ENCODE measurements at regions not wholly inside any gene's neighbourhood (a gene's known extent, or its start where the extent isn't known, plus 50 kb on each side); places are given as distances from the start of the nearest gene placed in this dataset.

DNA sequence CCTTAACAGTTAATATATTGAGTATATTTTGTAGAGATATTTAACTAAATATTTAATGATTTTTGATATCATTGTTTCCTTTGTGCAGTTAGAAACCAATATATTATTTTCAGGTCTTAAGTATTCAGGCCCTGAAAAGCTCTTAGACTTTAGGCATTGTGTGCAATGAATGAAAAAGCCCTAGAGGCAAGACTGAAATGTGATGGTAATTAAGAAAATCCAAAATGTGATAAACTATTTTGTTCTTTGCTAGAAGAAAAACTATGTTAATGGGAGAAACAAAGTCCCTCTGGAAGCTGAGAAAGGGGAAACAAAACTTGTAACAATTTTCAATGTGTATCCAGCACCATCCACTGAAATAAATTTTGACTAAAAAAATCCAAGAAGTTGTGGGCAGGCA, 54.6 kb upstream of the SSR3 start:
- no peak for TF ChIP-seq CTCF (IDR thresholded peaks at IDR 0.05)
- Histone ChIP-seq H3K36me3 (no peaks in the 10 kb centered on the region), H3K4me3 (no peak overlapping the region), H3K9me3 (no peaks in the 10 kb centered on the region), H3K27ac (no peak overlapping the region), H3K4me1 (ENCODE audit: control insufficient read depth in 1 of 2, low read depth in 2 of 2) (peaks cover 4 to 17% of the 10 kb centered on the region in 2 donors), H3K27me3 (replicated peaks; ENCODE audit: insufficient read depth) (no peaks in the 10 kb centered on the region)
- DNase-seq (ENCODE audit: low spot score) (no peak), ATAC-seq (ENCODE audit: insufficient number of reproducible peaks, low FRiP score, low read depth) (no peak)

DNA sequence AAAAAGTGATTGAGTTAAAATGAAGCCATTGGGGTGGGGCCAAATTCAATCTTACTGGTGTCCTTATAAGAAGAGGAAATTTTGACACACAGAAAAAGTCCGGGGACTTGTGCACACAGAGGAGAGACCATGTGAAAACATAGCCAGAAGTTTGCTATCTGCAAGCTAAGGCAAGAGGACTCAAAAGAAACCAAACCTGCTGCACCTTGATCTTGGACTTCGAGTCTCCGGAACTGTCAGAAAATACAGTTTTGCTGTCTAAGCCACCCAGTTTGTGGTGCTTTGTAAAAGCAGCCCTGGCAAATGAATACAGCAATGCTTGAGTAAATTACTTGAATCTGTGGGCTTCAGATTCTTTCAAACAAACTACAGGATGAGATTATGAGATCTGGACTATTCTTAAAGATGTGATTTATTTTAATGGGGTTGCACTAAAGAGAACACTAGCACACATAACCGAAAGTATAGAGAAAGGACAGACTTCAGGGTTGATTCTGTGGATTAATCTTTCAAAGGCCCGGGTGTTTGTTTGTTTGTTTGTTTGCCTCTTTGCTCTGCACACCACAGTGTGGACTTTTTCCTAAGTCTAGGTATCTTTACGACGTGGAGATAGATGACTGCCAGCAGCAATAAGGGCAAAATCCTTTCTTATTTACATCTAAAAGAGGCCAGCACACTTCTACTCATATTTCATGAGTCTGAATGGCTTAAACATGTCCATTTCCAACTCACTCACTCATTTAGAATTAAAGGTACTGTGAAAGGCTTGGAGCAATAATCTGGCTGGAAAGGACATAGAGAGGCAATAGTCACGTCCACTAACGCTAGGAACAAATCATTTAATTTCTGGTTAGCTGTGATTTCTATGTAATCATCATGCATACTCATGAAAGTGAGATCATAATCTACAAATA, 53.9 kb upstream of the SSR3 start:
- Histone ChIP-seq H3K27ac (no peak overlapping the region), H3K4me3 (no peak overlapping the region), H3K9me3 (no peaks in the 10 kb centered on the region), H3K27me3 (replicated peaks; ENCODE audit: insufficient read depth) (no peaks in the 10 kb centered on the region), H3K36me3 (no peaks in the 10 kb centered on the region), H3K4me1 (ENCODE audit: control insufficient read depth in 1 of 2, low read depth in 2 of 2) (peaks cover 4 to 20% of the 10 kb centered on the region in 2 donors)
- no peak for DNase-seq (ENCODE audit: low spot score)
- ATAC-seq (ENCODE audit: insufficient number of reproducible peaks, low FRiP score, low read depth): no peak
- no peak for TF ChIP-seq CTCF (IDR thresholded peaks at IDR 0.05)

- H3K4me3 ChIP-seq: peak overlapping the region; percentile 78
- no peaks in the 10 kb centered on the region for H3K27me3 ChIP-seq (replicated peaks; ENCODE audit: insufficient read depth)
- TF ChIP-seq CTCF (IDR thresholded peaks at IDR 0.05): no peak
- ATAC-seq (ENCODE audit: insufficient number of reproducible peaks, low FRiP score, low read depth) (no peak), DNase-seq (ENCODE audit: low spot score) (no peak)
- no peaks in the 10 kb centered on the region for H3K36me3 ChIP-seq
- H3K9me3 ChIP-seq: no peaks in the 10 kb centered on the region
- H3K27ac ChIP-seq: peak overlapping the region in 1 of 2 donors; percentile 91
- H3K4me1 ChIP-seq (ENCODE audit: control insufficient read depth in 1 of 2, low read depth in 2 of 2): peaks cover 4 to 34% of the 10 kb centered on the region in 2 donors
Measured at GRCh38 chr3:156606729-156607128, 51.8 kb upstream of the SSR3 start.

DNA sequence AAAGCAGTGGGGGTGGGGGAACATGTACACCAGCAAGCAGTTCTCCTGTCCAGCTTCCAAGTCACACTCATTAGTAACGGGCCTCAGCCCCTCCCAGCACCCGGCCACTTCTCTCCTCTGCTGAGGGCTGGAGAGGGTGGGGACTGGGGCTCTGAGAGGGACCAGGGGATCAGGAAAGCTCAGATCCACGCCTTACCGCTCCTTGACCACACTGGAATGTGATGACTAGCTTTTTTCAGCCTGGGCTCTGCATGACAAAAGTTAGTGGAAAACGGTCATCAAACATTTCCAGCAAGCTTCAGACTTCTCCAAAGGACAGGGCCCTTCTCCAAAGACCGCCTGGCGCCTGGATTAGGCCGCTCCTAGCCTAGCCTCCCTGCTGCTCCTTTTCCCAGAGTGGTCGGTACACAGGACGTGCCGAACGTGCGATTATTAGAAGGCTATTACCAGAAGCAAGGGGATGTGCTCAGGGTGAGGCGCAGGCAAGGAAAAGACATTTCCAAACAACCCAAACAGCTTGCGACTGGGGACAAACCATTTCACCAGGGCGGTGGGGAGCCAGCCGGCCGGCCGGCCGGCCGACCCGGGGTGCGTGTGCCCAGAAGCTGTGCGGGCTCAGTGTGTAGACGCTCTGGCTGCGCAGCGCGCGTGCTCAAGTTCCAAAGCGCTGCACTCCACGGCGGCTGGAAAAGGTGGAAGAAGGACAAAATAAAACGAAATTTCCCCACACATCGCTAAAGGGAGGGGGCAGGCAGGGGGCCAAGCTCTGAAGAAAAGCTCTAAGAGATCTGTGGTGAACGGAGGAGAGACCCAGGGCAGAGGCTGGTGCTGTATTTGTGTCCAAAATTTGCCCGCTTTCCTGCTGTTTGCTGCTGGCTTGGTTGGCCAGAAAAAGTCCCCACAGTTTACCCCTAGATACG, 51.0 kb upstream of the SSR3 start:
- DNase-seq (ENCODE audit: low spot score) (peak; percentile 10), ATAC-seq (ENCODE audit: insufficient number of reproducible peaks, low FRiP score, low read depth) (peak; percentile 72)
- Histone ChIP-seq H3K36me3 (no peaks in the 10 kb centered on the region), H3K27me3 (replicated peaks; ENCODE audit: insufficient read depth) (no peaks in the 10 kb centered on the region), H3K4me1 (ENCODE audit: control insufficient read depth in 1 of 2, low read depth in 2 of 2) (peaks cover 4 to 34% of the 10 kb centered on the region in 2 donors), H3K9me3 (no peaks in the 10 kb centered on the region), H3K27ac (peak overlapping the region; percentile 89 to 91), H3K4me3 (peak overlapping the region; percentile 78)
- no peak for TF ChIP-seq CTCF (IDR thresholded peaks at IDR 0.05)

- H3K36me3 ChIP-seq: no peaks in the 10 kb centered on the region
- no peaks in the 10 kb centered on the region for H3K27me3 ChIP-seq (replicated peaks; ENCODE audit: insufficient read depth)
- H3K4me1 ChIP-seq (ENCODE audit: control insufficient read depth in 1 of 2, low read depth in 2 of 2): peaks cover 4 to 34% of the 10 kb centered on the region in 2 donors
- no peak overlapping the region for H3K27ac ChIP-seq
- DNase-seq (ENCODE audit: low spot score) (no peak), ATAC-seq (ENCODE audit: insufficient number of reproducible peaks, low FRiP score, low read depth) (no peak)
- no peak overlapping the region for H3K4me3 ChIP-seq
- no peak for TF ChIP-seq CTCF (IDR thresholded peaks at IDR 0.05)
- H3K9me3 ChIP-seq: no peaks in the 10 kb centered on the region
Measured at GRCh38 chr3:156604642-156605144, 49.8 kb upstream of the SSR3 start.

Measured in thoracic aorta (tissue), 2 donors.